Left lung (tissue), 4 donors: ENCODE measurements at regions not wholly inside any gene's neighbourhood (a gene's known extent, or its start where the extent isn't known, plus 50 kb on each side); places are given as distances from the start of the nearest gene placed in this dataset.

Source experiments
- ATAC-seq: fragments of 200-7000 bp; cut with Tn5 transposase; one replicate; pipeline ENCODE4 v1.9.1; 2020; ENCODE audit warnings: moderate library complexity
- DNase-seq, 4 donors: peaks; one replicate each; pipeline ENCODE4 v3.0.0-alpha.2; 2013 to 2020
- H3K27ac ChIP-seq, 2 donors: fragments of 200-600 bp; sonication (generic) in 1 of 2; one replicate each; pipeline versions ENCODE4 v1.5.0 to v1.8.0; 2020 to 2021
- H3K27me3 ChIP-seq, 2 donors: fragments of 200-600 bp; sonication (generic) in 1 of 2; one replicate each; pipeline versions ENCODE4 v1.5.0 to v1.8.0; 2020 to 2021
- H3K36me3 ChIP-seq, 2 donors: fragments of 200-600 bp; sonication (generic) in 1 of 2; one replicate each; pipeline versions ENCODE4 v1.5.0 to v1.8.0; 2020 to 2021
- H3K4me1 ChIP-seq, 2 donors: fragments of 200-600 bp; one replicate each; pipeline ENCODE4 v1.8.0; 2021
- H3K4me3 ChIP-seq, 2 donors: fragments of 200-600 bp; sonication (generic) in 1 of 2; one replicate each; pipeline versions ENCODE4 v1.5.0 to v1.8.0; 2020 to 2021; ENCODE audit warnings: mild to moderate bottlenecking in 1 of 2
- H3K9me3 ChIP-seq, 2 donors: fragments of 200-600 bp; sonication (generic) in 1 of 2; one replicate each; pipeline versions ENCODE4 v1.5.0 to v1.8.0; 2020 to 2021
- intact Hi-C, 2 donors: fragments of 100-400 bp; cut with DNase I; formaldehyde crosslinking; loops; one replicate each; pipeline versions ENCODE4 v1.11.2 to v1.14.2; 2022
- TF ChIP-seq, protein P1 (sequence below), 2 donors: fragments of 200-600 bp; sonication (generic) in 1 of 2; IDR thresholded peaks; one replicate each; pipeline versions ENCODE4 v1.5.0 to v1.8.0; 2021; ENCODE audit warnings: antibody characterized with exemption in 2 of 2
- donor health status: DM: no; HTN: yes; CAD: no.
- donor health status: DM: no; HTN: no; CAD: no.

DNA sequence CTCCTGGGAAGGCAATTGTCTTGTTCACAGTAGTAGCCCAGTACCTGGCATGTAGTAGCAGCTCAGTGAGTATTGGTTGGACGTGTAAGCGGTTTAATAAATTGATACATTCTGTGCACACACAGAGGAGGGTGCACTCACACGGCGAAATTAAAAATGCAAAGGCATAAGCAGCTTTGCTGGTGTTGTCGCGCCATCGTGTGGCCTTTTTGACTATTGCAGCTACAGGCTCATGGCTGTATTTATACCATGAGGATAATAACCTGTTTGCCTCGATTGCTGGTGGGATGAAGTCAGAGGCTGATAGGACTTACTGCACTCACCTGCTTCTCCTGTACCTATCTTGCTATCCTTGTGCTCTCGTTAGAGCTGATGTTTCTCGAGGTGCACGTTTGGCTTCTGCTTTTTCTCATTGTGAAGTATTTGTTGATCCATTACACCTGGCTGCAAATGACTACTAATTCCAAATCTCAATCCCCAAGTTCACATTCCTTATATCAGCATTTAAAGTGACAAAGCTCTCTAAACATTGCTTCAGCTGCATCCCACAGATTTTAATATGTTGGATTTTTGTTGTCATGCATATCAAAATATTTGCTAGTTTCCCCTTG, 61.5 kb downstream of the TBXT start:
- Histone ChIP-seq H3K27me3 (peaks cover 0 to 10% of the 10 kb centered on the region in 2 donors), H3K27ac (no peak overlapping the region), H3K4me1 (no peaks in the 10 kb centered on the region), H3K36me3 (no peaks in the 10 kb centered on the region), H3K9me3 (peaks cover 0 to 11% of the 10 kb centered on the region in 2 donors), H3K4me3 (no peak overlapping the region)
- intact Hi-C loops = no loop called here
- DNase-seq (peak in 2 of 4 donors; percentile 49 to 70), ATAC-seq (peak; percentile 88)
- TF ChIP-seq, protein P1, sequence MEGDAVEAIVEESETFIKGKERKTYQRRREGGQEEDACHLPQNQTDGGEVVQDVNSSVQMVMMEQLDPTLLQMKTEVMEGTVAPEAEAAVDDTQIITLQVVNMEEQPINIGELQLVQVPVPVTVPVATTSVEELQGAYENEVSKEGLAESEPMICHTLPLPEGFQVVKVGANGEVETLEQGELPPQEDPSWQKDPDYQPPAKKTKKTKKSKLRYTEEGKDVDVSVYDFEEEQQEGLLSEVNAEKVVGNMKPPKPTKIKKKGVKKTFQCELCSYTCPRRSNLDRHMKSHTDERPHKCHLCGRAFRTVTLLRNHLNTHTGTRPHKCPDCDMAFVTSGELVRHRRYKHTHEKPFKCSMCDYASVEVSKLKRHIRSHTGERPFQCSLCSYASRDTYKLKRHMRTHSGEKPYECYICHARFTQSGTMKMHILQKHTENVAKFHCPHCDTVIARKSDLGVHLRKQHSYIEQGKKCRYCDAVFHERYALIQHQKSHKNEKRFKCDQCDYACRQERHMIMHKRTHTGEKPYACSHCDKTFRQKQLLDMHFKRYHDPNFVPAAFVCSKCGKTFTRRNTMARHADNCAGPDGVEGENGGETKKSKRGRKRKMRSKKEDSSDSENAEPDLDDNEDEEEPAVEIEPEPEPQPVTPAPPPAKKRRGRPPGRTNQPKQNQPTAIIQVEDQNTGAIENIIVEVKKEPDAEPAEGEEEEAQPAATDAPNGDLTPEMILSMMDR (IDR thresholded peaks at IDR 0.05) = peak; percentile 61 to 79

GRCh38 chr6:166105341-166106075, 62.1 kb downstream of the TBXT start:
- intact Hi-C loops = no loop called here
- DNase-seq (no peak), ATAC-seq (no peak)
- Histone ChIP-seq H3K4me3 (no peak overlapping the region), H3K27me3 (peaks cover 0 to 7% of the 10 kb centered on the region in 2 donors), H3K36me3 (no peaks in the 10 kb centered on the region), H3K9me3 (peaks cover 0 to 11% of the 10 kb centered on the region in 2 donors), H3K4me1 (no peaks in the 10 kb centered on the region), H3K27ac (no peak overlapping the region)
- TF ChIP-seq, protein P1 (IDR thresholded peaks at IDR 0.05) = no peak

GRCh38 chr6:166104872-166105271, 62.8 kb downstream of the TBXT start:
- Histone ChIP-seq H3K4me3 (no peak overlapping the region), H3K27ac (no peak overlapping the region), H3K36me3 (no peaks in the 10 kb centered on the region), H3K9me3 (peaks cover 0 to 11% of the 10 kb centered on the region in 2 donors), H3K27me3 (peaks cover 0 to under 1% of the 10 kb centered on the region in 2 donors), H3K4me1 (no peaks in the 10 kb centered on the region)
- TF ChIP-seq, protein P1 (IDR thresholded peaks at IDR 0.05) = no peak
- ATAC-seq (no peak), DNase-seq (no peak)
- intact Hi-C loops = no loop called here

- no peak overlapping the region for H3K27ac ChIP-seq
- no peak for DNase-seq
- intact Hi-C loops = no loop called here
- H3K36me3 ChIP-seq = no peaks in the 10 kb centered on the region
- H3K9me3 ChIP-seq = peaks cover 0 to 11% of the 10 kb centered on the region in 2 donors
- no peaks in the 10 kb centered on the region for H3K4me1 ChIP-seq
- ATAC-seq = no peak
- H3K27me3 ChIP-seq = no peaks in the 10 kb centered on the region
- TF ChIP-seq, protein P1 (IDR thresholded peaks at IDR 0.05) = no peak
- H3K4me3 ChIP-seq = no peak overlapping the region
These were observed 63.5 kb downstream of the TBXT start for GRCh38 chr6:166104107-166104506.

DNA sequence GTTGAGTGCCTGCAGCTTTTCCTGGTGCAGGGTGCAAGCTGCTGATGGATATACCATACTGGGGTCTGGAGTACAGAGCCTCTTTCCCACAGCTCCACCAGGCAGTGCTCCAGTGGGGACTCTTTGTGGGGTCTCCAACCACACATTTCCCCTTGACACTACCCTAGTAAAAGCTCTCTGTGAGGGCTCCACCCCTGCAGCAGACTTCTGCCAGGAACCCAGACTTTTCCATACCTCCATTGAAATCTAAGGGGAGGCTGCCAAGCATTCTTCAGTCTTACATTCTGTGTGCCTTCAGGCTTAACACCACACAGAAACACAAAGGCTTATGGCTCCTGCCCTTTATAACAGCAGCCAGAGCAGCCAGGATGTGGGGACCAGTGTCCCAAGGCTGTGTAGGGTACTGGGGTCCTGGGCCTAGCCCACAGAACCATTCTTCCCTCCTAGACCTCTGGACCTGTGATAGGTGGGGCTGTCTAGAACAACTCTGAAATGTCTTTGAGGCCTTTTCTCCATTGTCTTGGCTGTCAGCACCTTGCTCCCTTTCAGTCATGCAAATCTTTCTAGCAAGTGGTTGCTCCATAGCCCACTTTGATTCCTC, 65.7 kb downstream of the TBXT start:
- Histone ChIP-seq H3K27ac (no peak overlapping the region), H3K36me3 (no peaks in the 10 kb centered on the region), H3K27me3 (peaks cover 0 to 16% of the 10 kb centered on the region in 2 donors), H3K9me3 (peaks cover 0 to 11% of the 10 kb centered on the region in 2 donors), H3K4me1 (no peaks in the 10 kb centered on the region), H3K4me3 (no peak overlapping the region)
- intact Hi-C loops = no loop called here
- no peak for ATAC-seq
- TF ChIP-seq, protein P1 (IDR thresholded peaks at IDR 0.05) = no peak
- no peak for DNase-seq
